ENCODE measurements at regions not wholly inside any gene's neighbourhood (a gene's known extent, or its start where the extent isn't known, plus 50 kb on each side); places are given as distances from the start of the nearest gene placed in this dataset.
"Not testable (repeated sequence)": the region's sequence is repeated elsewhere in the genome, so short reads cannot be mapped to it uniquely, and the experiment has no call there.

GRCh38 chr1:147103416-147104155 lies 68.7 kb downstream of the PRKAB2 start:
- DNase-seq, result not testable (repeated sequence)

DNA sequence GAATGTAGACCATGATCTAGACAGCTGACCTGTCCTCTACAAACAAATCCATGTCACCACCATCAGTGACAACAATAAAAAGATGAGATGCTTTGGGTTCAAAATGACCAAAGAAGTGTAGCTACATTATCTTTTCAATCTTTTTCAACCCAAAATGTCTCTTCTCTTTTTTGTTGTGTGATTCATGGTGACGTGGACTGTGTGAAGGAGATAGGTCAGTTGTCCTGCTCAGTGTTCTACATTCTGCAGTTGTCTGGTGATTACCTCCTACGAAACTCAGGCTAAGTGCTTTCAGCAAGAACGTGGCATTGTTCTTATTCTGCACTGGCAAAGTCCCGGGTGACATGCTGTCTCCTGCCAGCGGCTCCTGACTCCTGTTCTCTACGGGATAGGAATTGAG lies 73.1 kb downstream of the PRKAB2 start:
- no peak for DNase-seq

- not testable (repeated sequence) for DNase-seq
These were observed 73.8 kb downstream of the PRKAB2 start for GRCh38 chr1:147098338-147098973.

DNA sequence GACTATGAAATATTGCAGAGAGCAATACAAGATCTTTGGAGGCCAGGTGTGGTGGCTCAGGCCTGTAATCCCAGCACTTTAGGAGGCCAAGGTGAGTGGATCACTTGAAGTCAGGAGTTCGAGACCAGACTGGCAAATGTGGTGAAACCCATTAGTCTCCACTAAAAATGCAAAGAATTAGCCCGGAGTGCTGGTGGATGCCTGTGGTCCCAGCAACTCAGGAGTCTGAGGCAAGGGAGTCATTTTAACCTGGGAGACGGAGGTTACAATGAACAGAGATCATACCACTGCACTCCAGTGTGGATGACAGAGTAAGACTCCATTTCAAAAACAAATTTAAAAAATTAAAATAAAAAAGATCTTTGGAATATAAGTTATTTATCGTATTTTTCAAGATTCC lies 76.6 kb downstream of the PRKAB2 start:
- no peak for DNase-seq

DNA sequence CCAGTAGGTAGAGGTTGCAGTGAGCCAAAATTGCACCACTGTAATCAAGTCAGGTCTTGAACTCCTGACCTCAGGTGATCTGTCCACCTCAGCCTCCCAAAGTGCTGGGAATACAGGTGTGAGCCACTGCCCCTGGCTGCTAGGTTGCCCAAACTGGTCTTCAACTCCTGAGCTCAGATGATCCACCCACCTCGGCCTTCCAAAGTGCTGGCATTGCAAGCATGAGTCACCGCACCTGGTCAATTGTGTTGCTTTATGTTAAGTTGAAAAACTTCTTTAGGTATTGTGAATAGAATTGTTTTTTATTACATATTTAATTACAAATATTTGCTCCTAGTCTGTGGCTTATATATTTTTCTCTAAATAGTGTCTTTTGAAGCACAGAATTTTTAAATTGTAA lies 80.5 kb downstream of the PRKAB2 start:
- DNase-seq, result no peak

GRCh38 chr1:147089457-147089856 lies 82.8 kb downstream of the PRKAB2 start:
- no peak for DNase-seq

DNA sequence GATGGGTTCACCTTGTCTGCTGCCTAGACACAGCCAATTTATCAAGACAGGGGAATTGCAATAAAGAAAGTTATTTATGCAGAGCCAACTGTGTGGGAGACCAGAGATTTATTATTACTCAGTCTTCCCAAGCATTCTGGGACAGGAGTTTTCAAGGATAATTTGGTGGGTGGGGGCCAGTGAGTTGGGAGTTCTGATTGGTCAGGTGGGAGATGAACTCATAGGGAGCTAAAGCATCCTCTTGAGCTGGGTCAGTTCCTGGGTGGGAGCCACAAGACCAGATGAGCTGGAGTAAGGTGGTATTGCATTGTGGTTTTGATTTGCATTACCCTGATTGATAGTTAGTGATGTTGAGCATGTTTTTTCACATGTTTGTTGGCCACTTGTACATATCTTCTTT lies 86.1 kb downstream of the PRKAB2 start:
- no peak for DNase-seq

GRCh38 chr1:147084273-147085096 lies 87.8 kb downstream of the PRKAB2 start:
- peak; percentile 77 for DNase-seq

GRCh38 chr1:147083919-147084272 lies 88.4 kb downstream of the PRKAB2 start:
- no peak for DNase-seq

DNA sequence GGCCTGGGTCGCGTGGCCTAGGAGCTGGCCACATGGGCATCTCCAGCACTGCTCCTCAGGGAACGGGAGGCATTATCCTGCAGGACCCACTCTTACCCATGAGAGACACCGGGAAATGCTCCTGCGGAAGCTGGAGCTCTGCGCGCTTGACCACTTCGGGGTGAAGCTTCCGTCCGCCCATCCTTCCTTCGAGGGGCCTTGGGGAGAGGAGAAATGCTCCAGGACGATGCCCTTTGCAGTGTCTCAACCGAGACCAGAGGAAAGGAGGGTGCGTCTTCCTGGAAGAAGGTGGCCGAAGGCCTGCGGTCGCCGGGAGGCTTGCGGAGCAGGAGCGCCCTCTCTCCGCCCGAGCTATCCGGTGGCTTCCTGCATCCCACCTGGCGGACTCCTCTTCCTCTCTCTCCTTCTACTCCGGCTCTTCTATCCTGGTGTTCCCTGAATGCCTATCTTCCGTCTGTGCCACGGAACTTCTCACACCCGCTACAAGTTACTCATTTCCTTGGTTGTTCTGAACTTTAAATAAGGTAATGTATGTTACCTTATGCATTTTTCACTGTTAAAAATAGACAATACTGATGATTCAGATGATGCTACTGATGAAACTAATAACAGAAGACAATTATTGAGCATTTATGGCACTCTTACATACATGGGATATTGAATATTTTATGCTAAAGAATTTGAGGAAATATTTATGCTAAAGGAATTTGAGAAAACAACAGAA lies 91.4 kb downstream of the PRKAB2 start:
- DNase-seq, result no peak

DNA sequence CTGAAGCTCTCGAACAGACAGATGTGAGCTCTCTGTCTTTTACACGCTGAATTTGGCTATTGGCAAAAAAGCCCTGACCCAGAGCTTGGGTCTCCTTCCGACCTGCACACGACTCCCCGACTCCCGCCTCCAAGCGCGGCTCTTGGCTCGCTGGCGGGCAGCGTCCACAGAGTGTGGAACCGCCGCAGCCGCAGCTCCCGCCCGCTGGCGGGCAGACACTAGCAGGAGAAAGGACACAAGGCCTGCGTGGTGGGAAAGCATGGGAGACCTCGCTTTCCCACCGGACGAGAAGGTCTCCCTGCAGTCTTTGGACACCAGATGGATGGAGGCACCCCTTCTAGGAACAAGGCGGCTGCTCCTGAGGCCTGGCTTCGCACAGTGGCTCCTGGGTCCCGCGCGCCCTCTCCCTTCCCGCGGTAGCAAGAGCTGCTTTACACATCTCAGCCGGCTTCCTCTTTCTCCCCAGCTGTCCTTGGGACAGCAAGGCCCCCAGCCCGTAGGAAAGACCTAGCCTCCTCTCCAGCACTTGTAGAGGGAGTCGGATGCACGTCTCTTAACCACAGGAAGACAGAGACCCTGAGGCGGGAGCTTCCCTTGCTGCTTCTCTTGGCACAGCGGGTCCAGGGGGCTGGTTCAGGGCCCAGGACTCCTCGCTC lies 92.1 kb downstream of the PRKAB2 start:
- no peak for DNase-seq

DNA sequence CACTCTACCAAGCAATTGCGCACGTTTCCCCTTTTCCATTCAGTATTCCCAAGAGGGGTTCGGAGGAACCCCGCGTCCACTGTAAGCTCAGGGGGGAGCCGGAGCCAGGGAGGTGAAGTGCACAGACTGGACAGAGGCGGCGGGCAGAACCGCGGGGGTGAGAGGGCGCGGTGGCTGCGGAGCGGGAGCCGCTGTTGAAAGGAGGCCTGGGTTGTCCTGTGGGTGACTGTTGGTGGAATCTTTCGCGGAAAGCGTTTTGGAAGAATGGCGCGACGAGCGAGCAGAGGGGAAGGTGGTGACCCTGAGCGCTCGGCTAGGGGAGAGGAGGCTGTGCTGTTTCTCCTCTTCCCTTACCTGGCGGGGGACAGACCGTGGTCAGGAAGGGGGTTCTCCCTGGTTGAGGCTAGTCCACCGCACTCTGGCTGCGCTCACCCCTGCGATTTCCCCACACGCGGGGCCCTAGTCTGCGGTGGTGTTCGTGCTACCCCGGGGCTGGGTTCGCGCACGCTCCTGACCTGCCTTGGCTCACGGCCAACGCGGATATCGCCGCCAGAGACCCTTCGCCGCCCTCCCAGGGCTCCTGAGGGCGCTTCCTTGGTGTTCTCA lies 92.8 kb downstream of the PRKAB2 start:
- DNase-seq, result no peak

- no peak for DNase-seq
These were observed 93.5 kb downstream of the PRKAB2 start for GRCh38 chr1:147078606-147079399.

GRCh38 chr1:147077936-147078605 lies 94.2 kb downstream of the PRKAB2 start:
- DNase-seq, result no peak

DNA sequence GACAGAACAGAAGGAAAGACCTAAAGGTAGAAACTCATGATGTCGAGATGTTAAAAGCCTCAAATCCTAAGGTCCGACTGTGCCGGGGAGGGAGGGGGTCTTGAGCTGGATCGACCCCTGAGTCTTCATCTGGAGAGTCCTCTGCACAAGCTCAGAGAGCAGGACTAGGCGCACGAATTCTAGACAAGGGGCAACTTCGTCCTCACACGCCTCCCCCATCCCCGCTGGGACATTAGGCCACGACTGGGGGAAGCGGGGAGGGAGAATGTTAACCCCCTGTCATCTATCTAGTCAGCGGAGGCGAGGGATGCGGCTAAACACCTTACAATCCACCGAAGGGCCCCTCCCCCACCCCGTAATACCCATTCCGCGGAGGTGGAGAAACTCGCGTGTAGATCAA lies 94.7 kb downstream of the PRKAB2 start:
- no peak for DNase-seq

DNA sequence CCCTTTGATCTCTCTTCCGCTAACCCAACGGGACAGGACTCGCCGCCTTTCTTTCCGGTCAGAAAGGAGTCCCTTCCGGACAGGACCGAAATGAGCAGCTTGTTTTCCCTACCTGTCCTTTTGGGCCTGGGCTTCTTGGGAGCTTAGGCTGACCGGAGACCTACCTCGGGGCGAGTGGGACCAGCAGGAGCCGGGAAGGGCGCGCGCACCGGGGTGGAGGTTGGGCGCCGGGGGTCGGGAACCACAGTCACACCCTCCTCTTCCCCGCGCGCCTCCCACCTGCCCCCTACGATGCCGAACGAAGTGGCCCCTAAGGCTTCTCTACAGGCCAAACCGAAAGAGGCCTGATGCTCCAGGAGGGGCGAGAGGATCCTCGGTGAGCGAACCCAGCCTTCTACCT lies 95.2 kb downstream of the PRKAB2 start:
- no peak for DNase-seq

- DNase-seq, result no peak
These were observed 95.8 kb downstream of the PRKAB2 start for GRCh38 chr1:147076442-147076841.

- DNase-seq, result no peak
These were observed 99.5 kb downstream of the PRKAB2 start for GRCh38 chr1:147072482-147073432.

GRCh38 chr1:147071142-147071541 lies 101.1 kb downstream of the PRKAB2 start:
- DNase-seq, result no peak

GRCh38 chr1:147062956-147063355 lies 109.3 kb downstream of the PRKAB2 start:
- DNase-seq, result no peak

All from NCI-H2107 (cell line).